ENCODE measurements at regions not wholly inside any gene's neighbourhood (a gene's known extent, or its start where the extent isn't known, plus 50 kb on each side); places are given as distances from the start of the nearest gene placed in this dataset.

GRCh38 chr16:65905331-65905730 lies 461.2 kb upstream of the CDH5 start:
- H3K4me1 ChIP-seq (ENCODE audit: control insufficient read depth, low read depth, low read length) = peaks cover 3% of the 10 kb centered on the region
- H3K9ac ChIP-seq (ENCODE audit: low read length) = no peak overlapping the region
- H3K9me3 ChIP-seq (ENCODE audit: control insufficient read depth, low read depth, low read length) = no peaks in the 10 kb centered on the region
- no peak overlapping the region for H3K27ac ChIP-seq (ENCODE audit: low read length)
- H3K27me3 ChIP-seq (ENCODE audit: control insufficient read depth, insufficient read depth, low read length) = no peaks in the 10 kb centered on the region
- no peak overlapping the region for H3K4me3 ChIP-seq (ENCODE audit: low read length)
- no peaks in the 10 kb centered on the region for H3K36me3 ChIP-seq (ENCODE audit: control insufficient read depth, low read depth, low read length)

- Histone ChIP-seq H3K27ac (ENCODE audit: low read length) (no peak overlapping the region), H3K4me3 (ENCODE audit: low read length) (no peak overlapping the region), H3K4me1 (ENCODE audit: control insufficient read depth, low read depth, low read length) (no peaks in the 10 kb centered on the region), H3K9ac (ENCODE audit: low read length) (no peak overlapping the region), H3K36me3 (ENCODE audit: control insufficient read depth, low read depth, low read length) (no peaks in the 10 kb centered on the region), H3K27me3 (ENCODE audit: control insufficient read depth, insufficient read depth, low read length) (no peaks in the 10 kb centered on the region), H3K9me3 (ENCODE audit: control insufficient read depth, low read depth, low read length) (no peaks in the 10 kb centered on the region)
Measured at GRCh38 chr16:65896448-65897153, 469.9 kb upstream of the CDH5 start.

- H3K9me3 ChIP-seq (ENCODE audit: control insufficient read depth, low read depth, low read length) = no peaks in the 10 kb centered on the region
- H3K27ac ChIP-seq (ENCODE audit: low read length) = no peak overlapping the region
- no peaks in the 10 kb centered on the region for H3K36me3 ChIP-seq (ENCODE audit: control insufficient read depth, low read depth, low read length)
- H3K4me1 ChIP-seq (ENCODE audit: control insufficient read depth, low read depth, low read length) = no peaks in the 10 kb centered on the region
- H3K4me3 ChIP-seq (ENCODE audit: low read length) = no peak overlapping the region
- H3K9ac ChIP-seq (ENCODE audit: low read length) = no peak overlapping the region
- H3K27me3 ChIP-seq (ENCODE audit: control insufficient read depth, insufficient read depth, low read length) = no peaks in the 10 kb centered on the region
Measured at GRCh38 chr16:65895906-65896305, 470.6 kb upstream of the CDH5 start.

- Histone ChIP-seq H3K27ac (ENCODE audit: low read length) (no peak overlapping the region), H3K4me3 (ENCODE audit: low read length) (no peak overlapping the region), H3K27me3 (ENCODE audit: control insufficient read depth, insufficient read depth, low read length) (no peaks in the 10 kb centered on the region), H3K4me1 (ENCODE audit: control insufficient read depth, low read depth, low read length) (no peaks in the 10 kb centered on the region), H3K36me3 (ENCODE audit: control insufficient read depth, low read depth, low read length) (no peaks in the 10 kb centered on the region), H3K9ac (ENCODE audit: low read length) (no peak overlapping the region), H3K9me3 (ENCODE audit: control insufficient read depth, low read depth, low read length) (no peaks in the 10 kb centered on the region)
Measured at GRCh38 chr16:65895486-65895885, 471.0 kb upstream of the CDH5 start.

GRCh38 chr16:65890203-65890602 lies 476.3 kb upstream of the CDH5 start:
- Histone ChIP-seq H3K9ac (ENCODE audit: low read length) (no peak overlapping the region), H3K27ac (ENCODE audit: low read length) (no peak overlapping the region), H3K4me1 (ENCODE audit: control insufficient read depth, low read depth, low read length) (no peaks in the 10 kb centered on the region), H3K4me3 (ENCODE audit: low read length) (no peak overlapping the region), H3K36me3 (ENCODE audit: control insufficient read depth, low read depth, low read length) (no peaks in the 10 kb centered on the region), H3K27me3 (ENCODE audit: control insufficient read depth, insufficient read depth, low read length) (no peaks in the 10 kb centered on the region), H3K9me3 (ENCODE audit: control insufficient read depth, low read depth, low read length) (no peaks in the 10 kb centered on the region)

- H3K27me3 ChIP-seq (ENCODE audit: control insufficient read depth, insufficient read depth, low read length) = no peaks in the 10 kb centered on the region
- H3K4me1 ChIP-seq (ENCODE audit: control insufficient read depth, low read depth, low read length) = no peaks in the 10 kb centered on the region
- H3K9ac ChIP-seq (ENCODE audit: low read length) = no peak overlapping the region
- H3K4me3 ChIP-seq (ENCODE audit: low read length) = no peak overlapping the region
- no peak overlapping the region for H3K27ac ChIP-seq (ENCODE audit: low read length)
- no peaks in the 10 kb centered on the region for H3K9me3 ChIP-seq (ENCODE audit: control insufficient read depth, low read depth, low read length)
- no peaks in the 10 kb centered on the region for H3K36me3 ChIP-seq (ENCODE audit: control insufficient read depth, low read depth, low read length)
Measured at GRCh38 chr16:65889533-65889966, 476.9 kb upstream of the CDH5 start.

GRCh38 chr16:65888201-65888600 lies 478.3 kb upstream of the CDH5 start:
- Histone ChIP-seq H3K27me3 (ENCODE audit: control insufficient read depth, insufficient read depth, low read length) (no peaks in the 10 kb centered on the region), H3K4me1 (ENCODE audit: control insufficient read depth, low read depth, low read length) (no peaks in the 10 kb centered on the region)

GRCh38 chr16:65884018-65884417 lies 482.5 kb upstream of the CDH5 start:
- no peaks in the 10 kb centered on the region for H3K27me3 ChIP-seq (ENCODE audit: control insufficient read depth, insufficient read depth, low read length)
- H3K9ac ChIP-seq (ENCODE audit: low read length) = no peak overlapping the region
- H3K4me1 ChIP-seq (ENCODE audit: control insufficient read depth, low read depth, low read length) = no peaks in the 10 kb centered on the region
- no peaks in the 10 kb centered on the region for H3K36me3 ChIP-seq (ENCODE audit: control insufficient read depth, low read depth, low read length)
- H3K4me3 ChIP-seq (ENCODE audit: low read length) = no peak overlapping the region
- H3K27ac ChIP-seq (ENCODE audit: low read length) = no peak overlapping the region
- no peaks in the 10 kb centered on the region for H3K9me3 ChIP-seq (ENCODE audit: control insufficient read depth, low read depth, low read length)

More at GRCh38 chr16:65888201-65888600, 478.3 kb upstream of the CDH5 start:
- H3K4me3 ChIP-seq (ENCODE audit: low read length) = no peak overlapping the region
- no peak overlapping the region for H3K27ac ChIP-seq (ENCODE audit: low read length)
- H3K9ac ChIP-seq (ENCODE audit: low read length) = no peak overlapping the region
- no peaks in the 10 kb centered on the region for H3K9me3 ChIP-seq (ENCODE audit: control insufficient read depth, low read depth, low read length)
- H3K36me3 ChIP-seq (ENCODE audit: control insufficient read depth, low read depth, low read length) = no peaks in the 10 kb centered on the region

- no peaks in the 10 kb centered on the region for H3K9me3 ChIP-seq (ENCODE audit: control insufficient read depth, low read depth, low read length)
- no peaks in the 10 kb centered on the region for H3K36me3 ChIP-seq (ENCODE audit: control insufficient read depth, low read depth, low read length)
- no peak overlapping the region for H3K9ac ChIP-seq (ENCODE audit: low read length)
- H3K4me1 ChIP-seq (ENCODE audit: control insufficient read depth, low read depth, low read length) = no peaks in the 10 kb centered on the region
- no peak overlapping the region for H3K4me3 ChIP-seq (ENCODE audit: low read length)
- H3K27ac ChIP-seq (ENCODE audit: low read length) = no peak overlapping the region
- H3K27me3 ChIP-seq (ENCODE audit: control insufficient read depth, insufficient read depth, low read length) = no peaks in the 10 kb centered on the region
Measured at GRCh38 chr16:65878347-65878746, 488.1 kb upstream of the CDH5 start.

GRCh38 chr16:65876624-65877023 lies 489.9 kb upstream of the CDH5 start:
- Histone ChIP-seq H3K27me3 (ENCODE audit: control insufficient read depth, insufficient read depth, low read length) (no peaks in the 10 kb centered on the region), H3K4me1 (ENCODE audit: control insufficient read depth, low read depth, low read length) (no peaks in the 10 kb centered on the region), H3K9ac (ENCODE audit: low read length) (no peak overlapping the region), H3K4me3 (ENCODE audit: low read length) (no peak overlapping the region), H3K36me3 (ENCODE audit: control insufficient read depth, low read depth, low read length) (no peaks in the 10 kb centered on the region), H3K27ac (ENCODE audit: low read length) (no peak overlapping the region), H3K9me3 (ENCODE audit: control insufficient read depth, low read depth, low read length) (no peaks in the 10 kb centered on the region)

- Histone ChIP-seq H3K27ac (ENCODE audit: low read length) (no peak overlapping the region), H3K36me3 (ENCODE audit: control insufficient read depth, low read depth, low read length) (no peaks in the 10 kb centered on the region), H3K27me3 (ENCODE audit: control insufficient read depth, insufficient read depth, low read length) (no peaks in the 10 kb centered on the region), H3K9ac (ENCODE audit: low read length) (no peak overlapping the region), H3K4me3 (ENCODE audit: low read length) (no peak overlapping the region), H3K4me1 (ENCODE audit: control insufficient read depth, low read depth, low read length) (no peaks in the 10 kb centered on the region), H3K9me3 (ENCODE audit: control insufficient read depth, low read depth, low read length) (no peaks in the 10 kb centered on the region)
Measured at GRCh38 chr16:65876056-65876408, 490.5 kb upstream of the CDH5 start.

- H3K9ac ChIP-seq (ENCODE audit: low read length) = no peak overlapping the region
- H3K9me3 ChIP-seq (ENCODE audit: control insufficient read depth, low read depth, low read length) = no peaks in the 10 kb centered on the region
- no peaks in the 10 kb centered on the region for H3K4me1 ChIP-seq (ENCODE audit: control insufficient read depth, low read depth, low read length)
- H3K4me3 ChIP-seq (ENCODE audit: low read length) = no peak overlapping the region
- no peaks in the 10 kb centered on the region for H3K27me3 ChIP-seq (ENCODE audit: control insufficient read depth, insufficient read depth, low read length)
- no peak overlapping the region for H3K27ac ChIP-seq (ENCODE audit: low read length)
- H3K36me3 ChIP-seq (ENCODE audit: control insufficient read depth, low read depth, low read length) = no peaks in the 10 kb centered on the region
Measured at GRCh38 chr16:65875381-65876055, 491.0 kb upstream of the CDH5 start.
